ENCODE measurements at regions not wholly inside any gene's neighbourhood (a gene's known extent, or its start where the extent isn't known, plus 50 kb on each side); places are given as distances from the start of the nearest gene placed in this dataset.

- DNase-seq (ENCODE audit: low read depth): no peak
These were observed 582.0 kb downstream of the CDH11 start for GRCh38 chr16:64539811-64540371.

- DNase-seq (ENCODE audit: low read depth): no peak
These were observed 587.6 kb downstream of the CDH11 start for GRCh38 chr16:64534180-64534780.

DNA sequence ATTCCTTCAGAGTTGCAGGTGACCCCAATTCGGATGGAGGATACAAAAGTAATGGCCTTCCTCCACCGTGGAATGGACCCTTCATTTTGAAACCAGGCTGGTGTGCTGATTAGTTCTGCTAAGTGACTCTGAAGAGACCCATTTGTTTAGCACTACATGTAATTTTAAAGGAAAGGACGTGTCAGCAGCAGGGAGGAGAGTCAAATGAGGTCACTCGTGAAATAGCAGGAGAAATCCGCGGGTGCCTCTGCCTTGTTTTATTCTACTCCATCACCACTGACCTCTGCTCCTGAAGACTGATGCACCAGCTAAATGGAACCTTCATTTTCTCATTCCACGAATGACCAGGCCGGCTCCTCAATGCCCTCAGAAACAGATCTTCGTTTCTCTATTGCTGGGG lies 589.2 kb downstream of the CDH11 start:
- no peak for DNase-seq (ENCODE audit: low read depth)

DNA sequence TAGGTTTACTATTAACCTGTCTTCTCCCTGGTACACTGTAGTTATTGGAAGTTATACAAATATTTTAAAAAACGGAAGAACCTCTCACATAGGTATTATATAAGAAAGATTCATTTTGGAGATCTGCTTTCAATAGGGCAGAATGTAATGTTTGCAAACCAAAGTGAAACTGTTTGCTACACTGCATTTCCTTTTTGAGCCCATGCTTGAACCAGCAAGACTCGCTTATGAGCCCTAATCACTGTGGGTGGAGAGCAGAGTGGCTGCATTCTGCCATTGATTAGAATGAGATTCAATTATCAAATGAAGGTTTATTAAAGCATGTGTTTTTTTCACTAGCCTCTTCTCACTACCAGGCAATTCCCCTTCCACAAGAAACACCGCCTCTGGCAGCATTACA lies 589.7 kb downstream of the CDH11 start:
- no peak for DNase-seq (ENCODE audit: low read depth)

GRCh38 chr16:64531401-64531800 lies 590.5 kb downstream of the CDH11 start:
- DNase-seq (ENCODE audit: low read depth): no peak

DNA sequence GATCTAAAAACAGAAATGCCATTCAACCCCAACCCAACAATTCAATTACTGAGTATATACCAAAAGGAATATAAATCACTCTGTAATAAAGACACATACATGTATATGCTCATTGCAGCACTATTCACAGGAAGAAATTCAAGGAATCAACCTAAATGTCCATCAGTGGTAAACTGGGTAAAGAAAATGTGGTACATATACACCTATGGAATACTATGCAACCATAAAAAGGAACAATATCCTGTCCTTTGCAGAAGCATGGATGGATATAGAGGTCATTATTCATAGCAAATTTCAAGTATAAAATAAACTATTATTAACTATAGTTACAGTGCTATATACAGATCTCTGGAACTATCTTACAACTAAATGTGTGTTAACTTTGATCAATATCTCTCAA lies 599.3 kb downstream of the CDH11 start:
- no peak for DNase-seq (ENCODE audit: low read depth)

DNA sequence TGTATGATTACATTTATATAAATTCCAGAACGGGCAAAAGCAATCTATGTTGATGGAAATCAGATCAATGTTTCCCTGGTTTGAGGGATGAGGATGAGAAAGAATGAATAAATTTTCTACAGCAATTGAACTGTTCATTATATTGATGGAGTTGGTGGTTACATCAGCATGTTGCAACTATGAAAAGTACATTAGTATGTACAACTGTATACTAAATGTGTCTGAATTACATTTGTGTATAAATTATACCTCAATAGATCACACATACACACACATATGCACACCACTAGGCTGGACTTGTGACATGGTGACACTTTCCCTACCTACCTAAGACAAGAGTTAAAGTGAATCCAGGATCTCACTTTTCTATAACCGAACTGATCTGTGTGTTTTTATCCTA lies 608.0 kb downstream of the CDH11 start:
- DNase-seq (ENCODE audit: low read depth): no peak

- DNase-seq (ENCODE audit: low read depth): no peak
These were observed 614.4 kb downstream of the CDH11 start for GRCh38 chr16:64507240-64508024.

DNA sequence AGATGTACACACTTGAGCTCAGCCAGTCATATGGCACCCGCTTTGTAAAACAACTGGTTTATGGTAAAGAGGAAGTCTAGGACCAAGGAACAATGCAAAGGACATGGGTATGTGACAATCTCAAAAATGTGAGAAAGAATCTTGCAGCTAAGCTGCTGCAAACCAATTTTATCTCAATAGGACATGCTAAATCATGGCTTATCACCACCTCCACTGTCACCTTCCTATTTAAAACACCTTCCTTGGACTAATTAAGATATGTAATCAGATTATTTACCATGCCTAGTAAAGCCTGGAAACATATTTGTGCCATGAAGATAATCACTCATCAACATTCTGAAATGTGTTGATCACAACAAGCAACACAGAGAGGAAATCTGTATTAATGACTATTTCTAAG lies 622.7 kb downstream of the CDH11 start:
- DNase-seq (ENCODE audit: low read depth): no peak

- no peak for DNase-seq (ENCODE audit: low read depth)
These were observed 623.5 kb downstream of the CDH11 start for GRCh38 chr16:64498363-64498762.

DNA sequence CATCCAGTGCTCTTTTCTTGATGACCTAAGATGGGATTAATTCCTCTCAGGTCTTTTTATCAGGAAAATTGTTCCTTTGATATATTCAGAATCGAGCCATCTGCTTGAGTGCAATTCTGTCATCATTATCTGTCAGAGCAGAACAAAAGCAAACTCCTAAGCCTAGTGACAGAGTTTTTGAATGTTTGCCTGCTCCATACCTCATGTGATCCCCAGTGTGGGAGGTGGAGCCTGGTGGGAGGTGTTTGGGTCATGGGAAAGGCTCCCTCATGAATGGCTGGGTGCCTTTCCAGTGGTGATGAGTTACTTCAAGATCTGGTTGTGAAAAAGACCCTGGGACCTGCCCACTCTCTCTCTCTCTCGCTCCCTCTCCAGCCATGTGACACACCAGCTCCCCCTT lies 628.2 kb downstream of the CDH11 start:
- no peak for DNase-seq (ENCODE audit: low read depth)

GRCh38 chr16:64489449-64489848 lies 632.4 kb downstream of the CDH11 start:
- no peak for DNase-seq (ENCODE audit: low read depth)

GRCh38 chr16:64486561-64486960 lies 635.3 kb downstream of the CDH11 start:
- no peak for DNase-seq (ENCODE audit: low read depth)

GRCh38 chr16:64481497-64481896 lies 640.4 kb downstream of the CDH11 start:
- DNase-seq (ENCODE audit: low read depth): no peak

DNA sequence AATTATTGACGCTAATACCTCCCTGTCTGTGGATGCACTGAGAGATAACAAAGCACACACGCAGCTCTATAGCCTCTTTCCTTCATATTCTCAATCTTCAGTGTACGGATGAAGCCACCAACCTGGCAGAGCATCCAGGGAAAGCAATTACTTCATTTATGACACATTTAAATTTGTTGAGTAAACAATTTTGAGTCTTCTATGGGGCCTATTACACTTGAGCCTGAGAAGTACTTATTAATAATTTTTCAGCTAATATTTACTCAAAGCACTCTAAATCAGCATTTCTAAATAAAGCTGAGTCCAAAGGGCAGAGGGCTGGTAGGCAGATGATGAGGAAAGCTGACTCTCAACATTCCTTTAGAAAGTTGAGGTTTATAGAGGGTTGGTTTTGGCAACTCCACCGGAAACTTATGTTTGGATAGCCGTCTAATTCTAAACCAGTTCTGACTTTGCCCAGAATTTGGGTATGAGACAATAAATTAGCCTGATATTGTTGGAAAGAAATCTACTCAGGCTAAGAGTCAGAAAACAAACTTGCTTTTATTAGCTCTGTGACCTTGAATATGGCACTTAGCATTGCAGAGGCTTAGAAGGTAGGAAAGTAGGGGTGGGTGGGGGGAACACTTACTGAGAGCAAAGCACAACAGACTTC lies 643.5 kb downstream of the CDH11 start:
- DNase-seq (ENCODE audit: low read depth): peak; percentile 92

- peak; percentile 45 for DNase-seq (ENCODE audit: low read depth)
These were observed 646.1 kb downstream of the CDH11 start for GRCh38 chr16:64475627-64476351.

GRCh38 chr16:64470916-64471315 lies 650.9 kb downstream of the CDH11 start:
- no peak for DNase-seq (ENCODE audit: low read depth)

DNA sequence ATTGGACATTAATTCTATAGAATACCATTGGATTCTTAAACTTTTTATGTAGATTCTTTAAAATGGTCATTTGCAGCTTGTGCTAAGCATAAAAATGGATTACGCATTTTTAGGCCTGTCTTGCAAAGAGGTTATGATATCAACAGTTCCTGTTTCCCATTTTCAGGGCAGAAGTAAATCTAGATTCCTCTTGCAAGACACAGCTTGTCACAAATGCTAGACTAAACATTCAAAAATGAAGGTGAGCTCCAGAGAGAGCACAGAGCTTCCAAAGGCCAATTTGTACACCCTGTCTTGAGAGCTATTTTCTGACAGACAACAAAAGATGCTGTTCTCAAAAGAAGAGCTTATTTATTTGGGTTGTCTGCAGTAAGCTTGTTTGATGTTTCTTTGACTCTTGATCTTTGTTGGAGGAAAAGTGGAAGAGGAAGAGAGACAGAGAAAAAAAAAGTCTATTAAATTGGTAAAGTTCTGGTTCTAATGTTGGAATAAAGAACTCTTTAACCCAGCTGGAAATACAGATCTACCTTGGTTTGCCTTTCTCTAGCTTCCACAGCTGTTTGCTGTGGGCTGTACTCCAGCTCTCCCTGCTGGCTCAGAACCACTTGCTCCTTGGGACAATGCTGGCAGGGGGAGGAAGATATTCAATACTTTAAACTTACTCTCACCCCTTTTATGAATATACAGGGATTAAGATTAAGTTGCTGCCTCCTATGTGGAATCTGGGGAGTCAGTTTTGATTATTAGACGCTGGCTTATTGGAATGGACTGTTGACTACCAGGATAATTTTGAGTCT lies 651.8 kb downstream of the CDH11 start:
- DNase-seq (ENCODE audit: low read depth): no peak

- DNase-seq (ENCODE audit: low read depth): no peak
These were observed 652.5 kb downstream of the CDH11 start for GRCh38 chr16:64469351-64469750.

GRCh38 chr16:64468515-64469090 lies 653.3 kb downstream of the CDH11 start:
- DNase-seq (ENCODE audit: low read depth): no peak

DNA sequence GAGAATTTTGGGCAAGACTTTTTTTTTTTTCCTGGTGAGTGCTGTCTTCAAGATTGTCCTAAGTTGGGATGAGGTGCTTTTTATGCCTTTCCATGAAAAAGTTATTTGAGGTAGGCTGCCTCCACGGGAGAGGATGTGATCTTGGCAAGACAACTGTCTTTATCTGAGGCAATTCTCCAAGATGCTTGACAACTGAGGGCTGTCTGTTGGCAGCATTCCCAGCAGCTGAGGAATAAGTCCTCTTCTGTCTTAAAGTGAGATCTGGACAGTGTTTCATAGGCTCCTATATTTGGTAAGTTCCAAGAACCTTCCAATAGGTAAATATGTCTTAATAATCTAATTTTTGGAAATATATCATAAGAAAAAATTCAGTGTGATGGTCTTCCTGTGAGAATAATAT lies 662.0 kb downstream of the CDH11 start:
- DNase-seq (ENCODE audit: low read depth): no peak
